ENCODE measurements at regions not wholly inside any gene's neighbourhood (a gene's known extent, or its start where the extent isn't known, plus 50 kb on each side); places are given as distances from the start of the nearest gene placed in this dataset.

DNA sequence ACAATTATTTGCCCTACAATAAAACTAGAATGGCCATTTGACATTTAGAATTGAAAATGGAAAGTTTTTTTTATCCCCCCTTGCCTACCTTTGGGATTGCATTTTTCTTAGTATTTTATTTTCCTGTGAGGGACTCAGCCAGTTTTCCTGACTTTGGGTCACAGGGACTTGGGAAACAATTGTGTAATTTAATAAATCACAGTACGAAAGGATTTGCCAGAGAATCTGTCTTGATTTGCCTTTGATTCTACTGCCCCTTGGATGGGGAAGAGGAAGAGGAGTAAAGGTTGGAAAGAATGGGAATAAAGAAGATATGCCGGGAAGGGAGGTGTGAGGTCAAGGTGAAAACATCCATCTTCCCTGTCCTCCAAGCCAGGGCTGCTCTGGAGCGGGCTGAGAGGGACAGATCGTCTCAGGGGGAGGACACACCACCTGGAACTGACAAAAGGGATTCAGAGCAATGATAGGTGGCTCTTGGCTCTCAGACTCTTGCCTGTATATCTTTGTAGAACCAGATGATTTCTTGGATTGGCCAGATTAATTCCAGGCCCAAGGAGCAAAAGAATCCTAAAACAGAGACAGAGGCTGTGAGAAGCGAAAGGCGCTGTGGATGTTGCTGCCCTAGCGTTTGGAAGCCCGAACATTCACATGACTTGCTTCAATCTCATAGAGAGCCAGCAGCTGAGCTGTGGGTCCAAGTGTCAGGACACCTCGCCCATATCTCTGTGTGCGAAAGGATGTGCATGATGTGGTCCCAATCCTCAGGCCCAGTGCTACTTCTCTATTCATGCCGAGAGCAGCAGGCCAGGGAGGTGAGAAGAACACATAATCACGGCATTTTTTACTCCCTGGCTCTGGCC, 50.3 kb upstream of the ZEB1 start:
- TF ChIP-seq, protein P1, sequence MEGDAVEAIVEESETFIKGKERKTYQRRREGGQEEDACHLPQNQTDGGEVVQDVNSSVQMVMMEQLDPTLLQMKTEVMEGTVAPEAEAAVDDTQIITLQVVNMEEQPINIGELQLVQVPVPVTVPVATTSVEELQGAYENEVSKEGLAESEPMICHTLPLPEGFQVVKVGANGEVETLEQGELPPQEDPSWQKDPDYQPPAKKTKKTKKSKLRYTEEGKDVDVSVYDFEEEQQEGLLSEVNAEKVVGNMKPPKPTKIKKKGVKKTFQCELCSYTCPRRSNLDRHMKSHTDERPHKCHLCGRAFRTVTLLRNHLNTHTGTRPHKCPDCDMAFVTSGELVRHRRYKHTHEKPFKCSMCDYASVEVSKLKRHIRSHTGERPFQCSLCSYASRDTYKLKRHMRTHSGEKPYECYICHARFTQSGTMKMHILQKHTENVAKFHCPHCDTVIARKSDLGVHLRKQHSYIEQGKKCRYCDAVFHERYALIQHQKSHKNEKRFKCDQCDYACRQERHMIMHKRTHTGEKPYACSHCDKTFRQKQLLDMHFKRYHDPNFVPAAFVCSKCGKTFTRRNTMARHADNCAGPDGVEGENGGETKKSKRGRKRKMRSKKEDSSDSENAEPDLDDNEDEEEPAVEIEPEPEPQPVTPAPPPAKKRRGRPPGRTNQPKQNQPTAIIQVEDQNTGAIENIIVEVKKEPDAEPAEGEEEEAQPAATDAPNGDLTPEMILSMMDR (IDR thresholded peaks at IDR 0.05): no peak
- no peak for TF ChIP-seq POLR2A (IDR thresholded peaks at IDR 0.05)

Data from lower leg skin (tissue), 3 donors.